Activated T-cell treated with anti-CD3 and anti-CD28 coated beads, Interleukin-2, amount 50 U/mL, for 72 hours (primary cell): ENCODE measurements at regions not wholly inside any gene's neighbourhood (a gene's known extent, or its start where the extent isn't known, plus 50 kb on each side); places are given as distances from the start of the nearest gene placed in this dataset.

Experiments used
- ATAC-seq, 2 donors: fragments of 150-1000 bp; cut with Tn5 transposase; replicated peaks in 1 of 2; 2 replicates each; pipeline ENCODE4 v1.10.0; 2021; ENCODE audit warnings: moderate library complexity in 2 of 2, mild to moderate bottlenecking in 1 of 2
- DNase-seq, 2 donors: peaks; one replicate each; pipeline ENCODE4 v3.0.0; 2021 to 2022; ENCODE audit warnings: mixed read lengths in 1 of 2
- H3K27ac Mint-ChIP-seq: one replicate; pipeline ENCODE4 v1.8.0; 2022; ENCODE audit warnings: mild to moderate bottlenecking, moderate library complexity, mixed read lengths
- H3K27me3 Mint-ChIP-seq: one replicate; pipeline ENCODE4 v1.8.0; 2022; ENCODE audit warnings: low read depth, mixed read lengths
- H3K36me3 Mint-ChIP-seq, 2 donors: one replicate each; pipeline ENCODE4 v1.8.0; 2022; ENCODE audit warnings: mixed read lengths in 2 of 2, mild to moderate bottlenecking in 1 of 2; ENCODE audit not compliant: insufficient read depth in 2 of 2
- H3K4me1 Mint-ChIP-seq: one replicate; pipeline ENCODE4 v1.8.0; 2022; ENCODE audit warnings: low read depth, mixed read lengths
- H3K4me3 Mint-ChIP-seq, 2 donors: one replicate each; pipeline ENCODE4 v1.8.0; 2022; ENCODE audit warnings: mild to moderate bottlenecking in 2 of 2, mixed read lengths in 2 of 2, moderate library complexity in 2 of 2
- H3K9me3 Mint-ChIP-seq, 2 donors: one replicate each; pipeline ENCODE4 v1.8.0; 2022; ENCODE audit warnings: mixed read lengths in 2 of 2

- Mint-ChIP-seq H3K36me3 (no peaks in the 10 kb centered on the region), H3K4me1 (no peaks in the 10 kb centered on the region), H3K27me3 (peaks cover 10% of the 10 kb centered on the region), H3K27ac (no peak overlapping the region), H3K9me3 (no peaks in the 10 kb centered on the region), H3K4me3 (no peak overlapping the region)
- ATAC-seq (no peak), DNase-seq (peak; percentile 2 to 3)
Observed at GRCh38 chr2:102975996-102976975, 214.5 kb downstream of the TMEM182 start.

- Mint-ChIP-seq H3K27me3 (peaks cover 10% of the 10 kb centered on the region), H3K4me1 (no peaks in the 10 kb centered on the region), H3K36me3 (no peaks in the 10 kb centered on the region), H3K4me3 (no peak overlapping the region), H3K9me3 (no peaks in the 10 kb centered on the region), H3K27ac (peak overlapping the region; percentile 4)
- no peak for ATAC-seq
- no peak for DNase-seq
Observed at GRCh38 chr2:102977426-102978090, 215.7 kb downstream of the TMEM182 start.

GRCh38 chr2:102978091-102978490, 216.3 kb downstream of the TMEM182 start:
- Mint-ChIP-seq H3K4me1 (no peaks in the 10 kb centered on the region), H3K9me3 (no peaks in the 10 kb centered on the region), H3K4me3 (no peak overlapping the region), H3K27me3 (peaks cover 10% of the 10 kb centered on the region), H3K27ac (no peak overlapping the region), H3K36me3 (no peaks in the 10 kb centered on the region)
- DNase-seq (no peak), ATAC-seq (no peak)

GRCh38 chr2:102979429-102979828, 217.6 kb downstream of the TMEM182 start:
- no peak overlapping the region for H3K4me3 Mint-ChIP-seq
- no peak for ATAC-seq
- no peaks in the 10 kb centered on the region for H3K4me1 Mint-ChIP-seq
- H3K27ac Mint-ChIP-seq: no peak overlapping the region
- H3K9me3 Mint-ChIP-seq: no peaks in the 10 kb centered on the region
- no peak for DNase-seq
- peaks cover 10% of the 10 kb centered on the region for H3K27me3 Mint-ChIP-seq
- no peaks in the 10 kb centered on the region for H3K36me3 Mint-ChIP-seq

- Mint-ChIP-seq H3K27ac (no peak overlapping the region), H3K4me1 (no peaks in the 10 kb centered on the region), H3K27me3 (no peaks in the 10 kb centered on the region), H3K9me3 (no peaks in the 10 kb centered on the region), H3K4me3 (no peak overlapping the region), H3K36me3 (no peaks in the 10 kb centered on the region)
- DNase-seq: no peak
- no peak for ATAC-seq
Observed at GRCh38 chr2:102983786-102984185, 222.0 kb downstream of the TMEM182 start.

- Mint-ChIP-seq H3K9me3 (no peaks in the 10 kb centered on the region), H3K27ac (no peak overlapping the region), H3K4me3 (no peak overlapping the region), H3K4me1 (no peaks in the 10 kb centered on the region), H3K27me3 (no peaks in the 10 kb centered on the region), H3K36me3 (no peaks in the 10 kb centered on the region)
- DNase-seq (no peak), ATAC-seq (no peak)
Observed at GRCh38 chr2:102986826-102987490, 225.1 kb downstream of the TMEM182 start.

GRCh38 chr2:102992607-102993006, 230.8 kb downstream of the TMEM182 start:
- no peaks in the 10 kb centered on the region for H3K36me3 Mint-ChIP-seq
- no peak overlapping the region for H3K27ac Mint-ChIP-seq
- DNase-seq (no peak), ATAC-seq (no peak)
- H3K4me1 Mint-ChIP-seq: no peaks in the 10 kb centered on the region
- H3K9me3 Mint-ChIP-seq: no peaks in the 10 kb centered on the region
- no peaks in the 10 kb centered on the region for H3K27me3 Mint-ChIP-seq
- H3K4me3 Mint-ChIP-seq: no peak overlapping the region

- no peaks in the 10 kb centered on the region for H3K36me3 Mint-ChIP-seq
- no peak for ATAC-seq
Observed at GRCh38 chr2:102999958-103000357, 238.1 kb downstream of the TMEM182 start.

GRCh38 chr2:103002954-103003353, 241.1 kb downstream of the TMEM182 start:
- Mint-ChIP-seq H3K4me3 (no peak overlapping the region), H3K36me3 (no peaks in the 10 kb centered on the region), H3K4me1 (no peaks in the 10 kb centered on the region), H3K27me3 (no peaks in the 10 kb centered on the region), H3K27ac (no peak overlapping the region), H3K9me3 (peaks cover 0 to 2% of the 10 kb centered on the region in 2 donors)
- no peak for ATAC-seq
- no peak for DNase-seq

More at GRCh38 chr2:102999958-103000357, 238.1 kb downstream of the TMEM182 start:
- Mint-ChIP-seq H3K4me1 (no peaks in the 10 kb centered on the region), H3K9me3 (peaks cover 0 to 2% of the 10 kb centered on the region in 2 donors), H3K27me3 (no peaks in the 10 kb centered on the region), H3K4me3 (no peak overlapping the region), H3K27ac (no peak overlapping the region)
- no peak for DNase-seq

GRCh38 chr2:103003750-103004260, 242.0 kb downstream of the TMEM182 start:
- H3K27me3 Mint-ChIP-seq: no peaks in the 10 kb centered on the region

GRCh38 chr2:103004426-103004942, 242.7 kb downstream of the TMEM182 start:
- DNase-seq (no peak), ATAC-seq (no peak)
- no peaks in the 10 kb centered on the region for H3K4me1 Mint-ChIP-seq
- no peak overlapping the region for H3K27ac Mint-ChIP-seq
- no peaks in the 10 kb centered on the region for H3K27me3 Mint-ChIP-seq
- peaks cover 0 to 2% of the 10 kb centered on the region in 2 donors for H3K9me3 Mint-ChIP-seq
- no peak overlapping the region for H3K4me3 Mint-ChIP-seq
- H3K36me3 Mint-ChIP-seq: no peaks in the 10 kb centered on the region

More at GRCh38 chr2:103003750-103004260, 242.0 kb downstream of the TMEM182 start:
- H3K27ac Mint-ChIP-seq: no peak overlapping the region
- no peak for DNase-seq
- no peak for ATAC-seq
- H3K4me3 Mint-ChIP-seq: no peak overlapping the region
- no peaks in the 10 kb centered on the region for H3K4me1 Mint-ChIP-seq
- peaks cover 0 to 2% of the 10 kb centered on the region in 2 donors for H3K9me3 Mint-ChIP-seq
- no peaks in the 10 kb centered on the region for H3K36me3 Mint-ChIP-seq

- Mint-ChIP-seq H3K9me3 (peaks cover 0 to 2% of the 10 kb centered on the region in 2 donors), H3K4me1 (no peaks in the 10 kb centered on the region), H3K27me3 (no peaks in the 10 kb centered on the region), H3K4me3 (no peak overlapping the region), H3K27ac (no peak overlapping the region), H3K36me3 (no peaks in the 10 kb centered on the region)
- ATAC-seq (no peak), DNase-seq (no peak)
Observed at GRCh38 chr2:103005393-103005792, 243.6 kb downstream of the TMEM182 start.
